Limb (tissue), 2 donors: ENCODE measurements at regions not wholly inside any gene's neighbourhood (a gene's known extent, or its start where the extent isn't known, plus 50 kb on each side); places are given as distances from the start of the nearest gene placed in this dataset.
A peak's percentile ranks its signal among the peaks of the same experiment; 100 is the strongest.
"Not testable (repeated sequence)": the region's sequence is repeated elsewhere in the genome, so short reads cannot be mapped to it uniquely, and the experiment has no call there.

ENCODE experiments used
- DNase-seq, 2 donors: peaks; one replicate each; pipeline ENCODE4 v3.0.0-alpha.2; 2016; ENCODE audit errors: extremely low spot score in 2 of 2

- DNase-seq = not testable (repeated sequence)
Observed at GRCh38 chr10:80859279-80859678, 321.6 kb downstream of the SH2D4B start.

- no peak for DNase-seq
Observed at GRCh38 chr10:80860719-80861118, 323.0 kb downstream of the SH2D4B start.

- no peak for DNase-seq
Observed at GRCh38 chr10:80861882-80862281, 324.2 kb downstream of the SH2D4B start.

- DNase-seq = no peak
Observed at GRCh38 chr10:80870282-80870681, 332.6 kb downstream of the SH2D4B start.

GRCh38 chr10:80871083-80871482 lies 333.4 kb downstream of the SH2D4B start:
- DNase-seq = no peak

GRCh38 chr10:80878330-80878729 lies 340.6 kb downstream of the SH2D4B start:
- no peak for DNase-seq

GRCh38 chr10:80890146-80890545 lies 352.4 kb downstream of the SH2D4B start:
- DNase-seq = no peak

GRCh38 chr10:80893256-80893655 lies 355.6 kb downstream of the SH2D4B start:
- DNase-seq = no peak

GRCh38 chr10:80894311-80894791 lies 356.6 kb downstream of the SH2D4B start:
- DNase-seq = no peak

- no peak for DNase-seq
Observed at GRCh38 chr10:80894797-80895467, 357.2 kb downstream of the SH2D4B start.

GRCh38 chr10:80896076-80896475 lies 358.4 kb downstream of the SH2D4B start:
- no peak for DNase-seq

GRCh38 chr10:80896959-80897358 lies 359.3 kb downstream of the SH2D4B start:
- DNase-seq = no peak

GRCh38 chr10:80900661-80901060 lies 363.0 kb downstream of the SH2D4B start:
- no peak for DNase-seq

GRCh38 chr10:80908611-80909010 lies 370.9 kb downstream of the SH2D4B start:
- DNase-seq = no peak

- no peak for DNase-seq
Observed at GRCh38 chr10:80909254-80909653, 371.6 kb downstream of the SH2D4B start.

GRCh38 chr10:80917636-80918035 lies 379.9 kb downstream of the SH2D4B start:
- no peak for DNase-seq

- DNase-seq = no peak
Observed at GRCh38 chr10:80921032-80921431, 383.3 kb downstream of the SH2D4B start.

GRCh38 chr10:80924063-80924952 lies 386.6 kb downstream of the SH2D4B start:
- peak in 1 of 2 donors; percentile 57 for DNase-seq

GRCh38 chr10:80927419-80928078 lies 389.8 kb downstream of the SH2D4B start:
- DNase-seq = no peak

GRCh38 chr10:80938903-80939302 lies 401.2 kb downstream of the SH2D4B start:
- DNase-seq = no peak

GRCh38 chr10:80945264-80945880 lies 407.7 kb downstream of the SH2D4B start:
- DNase-seq = peak in 1 of 2 donors; percentile 34

GRCh38 chr10:80946073-80946472 lies 408.4 kb downstream of the SH2D4B start:
- DNase-seq = no peak
